ENCODE measurements at regions not wholly inside any gene's neighbourhood (a gene's known extent, or its start where the extent isn't known, plus 50 kb on each side); places are given as distances from the start of the nearest gene placed in this dataset.

DNA sequence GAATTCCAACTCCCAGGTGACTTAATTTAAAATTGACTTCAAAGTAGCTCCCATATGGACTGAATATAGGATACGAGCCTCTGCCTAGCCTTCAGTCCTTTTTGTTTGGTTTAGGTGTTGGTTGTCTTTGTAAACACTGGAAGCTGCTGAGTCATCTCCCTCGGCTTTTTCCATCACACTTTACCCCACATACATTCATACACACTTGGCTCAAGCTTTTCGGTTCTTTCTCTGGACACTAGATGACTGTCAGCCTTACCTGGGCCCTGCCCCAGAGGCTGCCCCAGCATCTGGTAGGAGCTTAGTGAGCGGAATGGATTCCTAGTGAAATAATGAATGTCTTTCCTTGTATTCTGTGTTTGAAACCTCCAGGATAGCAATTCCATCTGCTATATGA is 201.5 kb upstream of the IL12A start:
- TF ChIP-seq POLR2AphosphoS5 (IDR thresholded peaks at IDR 0.05; ENCODE audit: low read depth, low read length) (no peak), POLR2A (IDR thresholded peaks at IDR 0.05; ENCODE audit: low read depth, low read length) (no peak), TAF1 (IDR thresholded peaks at IDR 0.05; ENCODE audit: low read depth, low read length) (no peak), SPI1 (IDR thresholded peaks at IDR 0.05; ENCODE audit: low read depth, low read length) (no peak)
